Keratinocyte (primary cell): ENCODE measurements at regions not wholly inside any gene's neighbourhood (a gene's known extent, or its start where the extent isn't known, plus 50 kb on each side); places are given as distances from the start of the nearest gene placed in this dataset.
A peak's percentile ranks its signal among the peaks of the same experiment; 100 is the strongest.

ENCODE experiments used
- DNase-seq: peaks from one replicate; pipeline ENCODE4 v3.0.0-alpha.2; 2011; ENCODE audit warnings: low read depth, missing footprints, low spot score
- FAIRE-seq: peaks from 2 replicates; lab custom pipeline; 2011; peaks lifted over from hg19 to GRCh38; lab: Jason Lieb, UNC
- H2AFZ ChIP-seq: 2 replicates; pipeline ENCODE4 v1.6.0; 2012; ENCODE audit warnings: low read length, control low read depth, inconsistent platforms; ENCODE audit not compliant: control insufficient read depth
- H3K27ac ChIP-seq: 2 replicates; pipeline ENCODE4 v1.5.1; 2011; ENCODE audit warnings: low read length; ENCODE audit not compliant: control insufficient read depth, insufficient read depth
- H3K27me3 ChIP-seq: 3 replicates; pipeline ENCODE4 v1.6.0; 2011; ENCODE audit warnings: low read length; ENCODE audit not compliant: control insufficient read depth, insufficient read depth; ENCODE audit errors: extremely low read depth
- H3K36me3 ChIP-seq, 2 experiments: 2 replicates in 1 of 2; 3 replicates in 1 of 2; pipeline ENCODE4 v1.5.1; 2011; ENCODE audit warnings: low read length in 2 of 2, mild to moderate bottlenecking in 1 of 2; ENCODE audit not compliant: control insufficient read depth in 2 of 2, insufficient read depth in 2 of 2; ENCODE audit errors: extremely low read depth in 1 of 2
- H3K4me1 ChIP-seq: 3 replicates; pipeline ENCODE4 v1.5.1; 2011; ENCODE audit warnings: low read length; ENCODE audit not compliant: control insufficient read depth, insufficient read depth; ENCODE audit errors: extremely low read depth
- H3K4me2 ChIP-seq: 3 replicates; pipeline ENCODE4 v1.6.0; 2011; ENCODE audit warnings: low read depth, low read length; ENCODE audit not compliant: control insufficient read depth, insufficient read depth; ENCODE audit errors: extremely low read depth
- H3K4me3 ChIP-seq, 3 experiments: fragments of 200-600 bp in 1 of 3; sonication (generic) in 1 of 3; 2 replicates in 2 of 3; 3 replicates in 1 of 3; pipeline ENCODE4 v1.5.1; 2011 to 2016; ENCODE audit warnings: low read length in 3 of 3, mild to moderate bottlenecking in 3 of 3, control low read depth in 2 of 3, inconsistent platforms in 1 of 3, low read depth in 1 of 3, mixed read lengths in 1 of 3, mixed run types in 1 of 3, moderate library complexity in 1 of 3; ENCODE audit not compliant: control insufficient read depth in 2 of 3, insufficient read depth in 2 of 3; ENCODE audit errors: extremely low read depth in 1 of 3
- H3K79me2 ChIP-seq: 2 replicates; pipeline ENCODE4 v1.6.0; 2012; ENCODE audit warnings: low read length; ENCODE audit not compliant: control insufficient read depth, insufficient read depth
- H3K9ac ChIP-seq: 3 replicates; pipeline ENCODE4 v1.6.0; 2011; ENCODE audit warnings: low read length; ENCODE audit not compliant: control insufficient read depth, insufficient read depth; ENCODE audit errors: extremely low read depth
- H3K9me1 ChIP-seq: 3 replicates; pipeline ENCODE4 v1.6.0; 2011; ENCODE audit warnings: low read length; ENCODE audit not compliant: control insufficient read depth, insufficient read depth; ENCODE audit errors: extremely low read depth
- H3K9me3 ChIP-seq: 2 replicates; pipeline ENCODE4 v1.5.1; 2012; ENCODE audit warnings: low read depth, low read length; ENCODE audit not compliant: control insufficient read depth
- H4K20me1 ChIP-seq: 3 replicates; pipeline ENCODE4 v1.6.0; 2011; ENCODE audit warnings: low read length; ENCODE audit not compliant: control insufficient read depth, insufficient read depth; ENCODE audit errors: extremely low read depth
- CTCF ChIP-seq, 3 experiments: IDR thresholded peaks in 1 of 3; conservative IDR thresholded peaks in 1 of 3; optimal IDR thresholded peaks in 1 of 3; 2 replicates in 2 of 3; 3 replicates in 1 of 3; pipeline versions ENCODE3 to v1.5.1; 2011; ENCODE audit warnings: low read length in 3 of 3, mild to moderate bottlenecking in 3 of 3, moderate library complexity in 2 of 3, control low read depth in 1 of 3, inconsistent platforms in 1 of 3; ENCODE audit not compliant: insufficient read depth in 2 of 3; ENCODE audit errors: extremely low read depth in 1 of 3
- EZH2 ChIP-seq: IDR thresholded peaks from one replicate; pipeline ENCODE4 v1.6.1; 2012; ENCODE audit warnings: inconsistent platforms, mild to moderate bottlenecking, low read length, moderate library complexity
- dilution Hi-C: fragments of 300-500 bp; cut with MboI; formaldehyde crosslinking; loops from one replicate; pipeline ENCODE4 v1.7.0; 2020; ENCODE audit warnings: low sequenced_read_pairs; ENCODE audit not compliant: extremely low pct_ligation_motif_present

GRCh38 chr6:19368511-19368910 lies 468.7 kb upstream of the ID4 start:
- TF ChIP-seq CTCF (optimal IDR thresholded peaks at IDR 0.05 in 1 of 3, IDR thresholded peaks at IDR 0.05 in 1 of 3, conservative IDR thresholded peaks at IDR 0.05 in 1 of 3; ENCODE audit: extremely low read depth in 1 of 3, insufficient read depth in 2 of 3, low read length in 3 of 3), result peak in 1 of 3 experiments; percentile 56
- no peak for TF ChIP-seq EZH2
- H3K9me1 ChIP-seq, result no peaks in the 10 kb centered on the region
- FAIRE-seq (peak; percentile 61), DNase-seq (no peak)
- H3K27ac ChIP-seq, result no peak overlapping the region
- H3K9me3 ChIP-seq, result no peaks in the 10 kb centered on the region
- dilution Hi-C loops, result no loop called here
- H3K9ac ChIP-seq, result no peak overlapping the region
- H4K20me1 ChIP-seq, result no peaks in the 10 kb centered on the region
- H3K4me3 ChIP-seq, result no peak overlapping the region
- no peaks in the 10 kb centered on the region for H3K79me2 ChIP-seq
- H3K4me1 ChIP-seq, result no peaks in the 10 kb centered on the region
- peaks cover 5% of the 10 kb centered on the region for H3K27me3 ChIP-seq
- no peak overlapping the region for H3K4me2 ChIP-seq
- no peak overlapping the region for H2AFZ ChIP-seq
- H3K36me3 ChIP-seq, result no peaks in the 10 kb centered on the region

- dilution Hi-C loops, result no loop called here
- Histone ChIP-seq H3K27me3 (peaks cover 5% of the 10 kb centered on the region), H2AFZ (no peak overlapping the region), H3K4me1 (no peaks in the 10 kb centered on the region), H3K79me2 (no peaks in the 10 kb centered on the region), H3K9ac (no peak overlapping the region), H3K4me2 (no peak overlapping the region), H3K9me1 (no peaks in the 10 kb centered on the region), H3K36me3 (no peaks in the 10 kb centered on the region), H3K4me3 (no peak overlapping the region), H4K20me1 (no peaks in the 10 kb centered on the region), H3K27ac (no peak overlapping the region), H3K9me3 (no peaks in the 10 kb centered on the region)
- no peak for DNase-seq
- no peak for FAIRE-seq
- no peak for TF ChIP-seq EZH2
- no peak for TF ChIP-seq CTCF (optimal IDR thresholded peaks at IDR 0.05 in 1 of 3, IDR thresholded peaks at IDR 0.05 in 1 of 3, conservative IDR thresholded peaks at IDR 0.05 in 1 of 3; ENCODE audit: extremely low read depth in 1 of 3, insufficient read depth in 2 of 3, low read length in 3 of 3)
Measured at GRCh38 chr6:19369785-19370184, 467.4 kb upstream of the ID4 start.
